IMR-90 (cell line): ENCODE measurements at regions not wholly inside any gene's neighbourhood (a gene's known extent, or its start where the extent isn't known, plus 50 kb on each side); places are given as distances from the start of the nearest gene placed in this dataset.

ENCODE experiments used
- ATAC-seq: fragments of 200-7000 bp; cut with Tn5 transposase; 2 replicates; pipeline ENCODE4 v1.9.1; 2020; ENCODE audit warnings: low read depth, mild to moderate bottlenecking, moderate library complexity
- BruUV-seq: library from RNA; stranded (reverse); fragments of 400-500 nt; replicated peaks from 2 replicates; lab custom pipeline; 2021; lab: Mats Ljungman, UMichigan
- CTCF ChIA-PET: fragments of 300-600 bp; formaldehyde crosslinking; extraction: SDS; loops from one replicate; lab custom pipeline; 2021; ENCODE audit warnings: antibody characterized with exemption; lab: Yijun Ruan, JAX
- POLR2A ChIA-PET: fragments of 300-600 bp; sonication (Branson Sonifier 250); formaldehyde crosslinking; loops from one replicate; lab custom pipeline; 2022; ENCODE audit warnings: antibody characterized with exemption; ENCODE audit not compliant: unreplicated experiment; lab: Charles Lee
- DNase-seq: peaks from one replicate; pipeline ENCODE4 v3.0.0; 2013
- H2AFZ ChIP-seq: replicated peaks from 2 replicates; pipeline ENCODE3; 2013; ENCODE audit warnings: low read length, mild to moderate bottlenecking; ENCODE audit not compliant: poor library complexity
- H2AK5ac ChIP-seq: 2 replicates; pipeline ENCODE4 v1.6.1; 2013; ENCODE audit warnings: low read depth, low read length, inconsistent platforms
- H2AK9ac ChIP-seq: replicated peaks from 2 replicates; pipeline ENCODE3; 2013; ENCODE audit warnings: mild to moderate bottlenecking, low read depth, low read length, moderate library complexity; ENCODE audit not compliant: poor library complexity
- H2BK120ac ChIP-seq: 2 replicates; pipeline ENCODE4 v1.6.1; 2013; ENCODE audit warnings: low read depth, low read length, inconsistent platforms
- H2BK15ac ChIP-seq: 3 replicates; pipeline ENCODE4 v1.6.1; 2013; ENCODE audit warnings: low read depth, low read length, inconsistent platforms
- H2BK20ac ChIP-seq: 2 replicates; pipeline ENCODE4 v1.6.1; 2013; ENCODE audit warnings: low read depth, mild to moderate bottlenecking, inconsistent platforms, low read length, moderate library complexity
- H2BK5ac ChIP-seq: 2 replicates; pipeline ENCODE4 v1.6.1; 2013; ENCODE audit warnings: mild to moderate bottlenecking, low read depth, low read length, inconsistent platforms; ENCODE audit not compliant: poor library complexity, severe bottlenecking
- H3K14ac ChIP-seq: replicated peaks from 2 replicates; pipeline ENCODE4 v1.6.1; 2013; ENCODE audit warnings: low read depth, low read length, inconsistent platforms
- H3K18ac ChIP-seq: 2 replicates; pipeline ENCODE4 v1.6.1; 2013; ENCODE audit warnings: low read depth, low read length, control low read depth
- H3K23ac ChIP-seq: 2 replicates; pipeline ENCODE4 v1.6.1; 2013; ENCODE audit warnings: low read depth, low read length, inconsistent platforms
- H3K27ac ChIP-seq: 2 replicates; pipeline ENCODE4 v1.5.1; 2013; ENCODE audit warnings: mild to moderate bottlenecking, control low read depth, low read length; ENCODE audit not compliant: insufficient read depth
- H3K27me3 ChIP-seq: 2 replicates; pipeline ENCODE4 v1.6.1; 2013; ENCODE audit warnings: low read length; ENCODE audit not compliant: control insufficient read depth, insufficient read depth
- H3K36me3 ChIP-seq: 2 replicates; pipeline ENCODE4 v1.6.1; 2013; ENCODE audit warnings: low read length, mixed read lengths; ENCODE audit not compliant: control insufficient read depth, insufficient read depth
- H3K4ac ChIP-seq: 2 replicates; pipeline ENCODE4 v1.6.1; 2013; ENCODE audit warnings: low read depth, low read length, inconsistent platforms
- H3K4me1 ChIP-seq: 2 replicates; pipeline ENCODE4 v1.6.1; 2013; ENCODE audit warnings: low read length, mixed read lengths; ENCODE audit not compliant: control insufficient read depth, insufficient read depth
- H3K4me2 ChIP-seq: 2 replicates; pipeline ENCODE4 v1.6.1; 2013; ENCODE audit warnings: low read depth, mild to moderate bottlenecking, control low read depth, low read length, moderate library complexity
- H3K4me3 ChIP-seq: 2 replicates; pipeline ENCODE4 v1.5.1; 2013; ENCODE audit warnings: low read depth, mild to moderate bottlenecking, control low read depth, low read length, moderate library complexity; ENCODE audit not compliant: insufficient read depth
- H3K56ac ChIP-seq: 2 replicates; pipeline ENCODE4 v1.6.1; 2013; ENCODE audit warnings: low read length, inconsistent platforms; ENCODE audit not compliant: insufficient read depth; ENCODE audit errors: extremely low read depth
- H3K79me1 ChIP-seq, 2 experiments: 2 replicates each; pipeline ENCODE4 v1.6.1; 2013; ENCODE audit warnings: low read length in 2 of 2, inconsistent platforms in 1 of 2, low read depth in 1 of 2
- H3K9ac ChIP-seq: 2 replicates; pipeline ENCODE4 v1.6.1; 2013; ENCODE audit warnings: low read depth, low read length, control low read depth
- H3K9me1 ChIP-seq: 2 replicates; pipeline ENCODE4 v1.6.1; 2013; ENCODE audit warnings: low read length, inconsistent platforms; ENCODE audit not compliant: insufficient read depth
- H3K9me3 ChIP-seq: 2 replicates; pipeline ENCODE4 v1.6.1; 2013; ENCODE audit warnings: low read length; ENCODE audit not compliant: control insufficient read depth, insufficient read depth
- H4K20me1 ChIP-seq: 2 replicates; pipeline ENCODE4 v1.6.1; 2013; ENCODE audit warnings: low read length, inconsistent platforms; ENCODE audit not compliant: insufficient read depth
- H4K5ac ChIP-seq: 2 replicates; pipeline ENCODE4 v1.6.1; 2013; ENCODE audit warnings: mild to moderate bottlenecking, low read depth, low read length, control low read depth
- H4K8ac ChIP-seq, 2 experiments: 2 replicates each; pipeline ENCODE4 v1.6.1; 2013; ENCODE audit warnings: low read depth in 2 of 2, low read length in 2 of 2, control low read depth in 1 of 2, inconsistent platforms in 1 of 2
- H4K91ac ChIP-seq: 2 replicates; pipeline ENCODE4 v1.6.1; 2013; ENCODE audit warnings: low read depth, low read length, inconsistent platforms; ENCODE audit not compliant: insufficient read depth
- BHLHE40 ChIP-seq: fragments of 150-350 bp; IDR thresholded peaks from 2 replicates; pipeline ENCODE4 v1.6.1; 2016; ENCODE audit warnings: mild to moderate bottlenecking, low read depth, low read length
- CEBPB ChIP-seq: IDR thresholded peaks from 2 replicates; pipeline ENCODE4 v1.6.1; 2012; ENCODE audit warnings: low read depth, low read length, improper control_type of control experiment
- CHD1 ChIP-seq: IDR thresholded peaks from 2 replicates; pipeline ENCODE4 v1.6.1; 2012; ENCODE audit warnings: low read depth, low read length, improper control_type of control experiment
- MAZ ChIP-seq: IDR thresholded peaks from 2 replicates; pipeline ENCODE4 v1.6.1; 2012; ENCODE audit warnings: low read depth, mild to moderate bottlenecking, low read length, improper control_type of control experiment, moderate library complexity, borderline replicate concordance
- RFX5 ChIP-seq: IDR thresholded peaks from 2 replicates; pipeline ENCODE4 v1.8.0; 2012; ENCODE audit warnings: low read depth, mild to moderate bottlenecking, low read length, moderate library complexity
- SMC3 ChIP-seq: fragments of 150-350 bp; IDR thresholded peaks from 2 replicates; pipeline ENCODE4 v1.6.1; 2016; ENCODE audit warnings: low read depth, mild to moderate bottlenecking, antibody characterized with exemption, low read length, moderate library complexity
- WGBS, 2 experiments: methylation state at CpG; one replicate each; pipeline versions ENCODE4 v1.1.5 to v1.1.7; 2013; ENCODE audit warnings: missing lambda C conversion rate in 2 of 2; ENCODE audit not compliant: insufficient read length in 1 of 2; ENCODE audit errors: extremely low coverage in 2 of 2; 5-methylcytosine and 5-hydroxymethylcytosine counted together
- dilution Hi-C: fragments of 300-500 bp; cut with HindIII; formaldehyde crosslinking; loops from one replicate; pipeline ENCODE4 v1.14.3; 2018; ENCODE audit warnings: low sequenced_read_pairs; ENCODE audit not compliant: unreplicated experiment
- in situ Hi-C: fragments of 300-500 bp; cut with MboI; formaldehyde crosslinking; loops from 3 replicates; pipeline ENCODE4 v1.14.3; 2019; ENCODE audit warnings: low sequenced_read_pairs, inconsistent platforms, mixed read lengths
- intact Hi-C: fragments of 100-400 bp; cut with micrococcal nuclease; formaldehyde crosslinking; loops from 2 replicates; pipeline ENCODE4 v1.10.0; 2022
- TF ChIP-seq, protein P1 (sequence below): fragments of 150-350 bp; IDR thresholded peaks from 2 replicates; pipeline ENCODE4 v1.6.1; 2017; ENCODE audit warnings: mild to moderate bottlenecking, antibody characterized with exemption, low read length, low read depth

DNA sequence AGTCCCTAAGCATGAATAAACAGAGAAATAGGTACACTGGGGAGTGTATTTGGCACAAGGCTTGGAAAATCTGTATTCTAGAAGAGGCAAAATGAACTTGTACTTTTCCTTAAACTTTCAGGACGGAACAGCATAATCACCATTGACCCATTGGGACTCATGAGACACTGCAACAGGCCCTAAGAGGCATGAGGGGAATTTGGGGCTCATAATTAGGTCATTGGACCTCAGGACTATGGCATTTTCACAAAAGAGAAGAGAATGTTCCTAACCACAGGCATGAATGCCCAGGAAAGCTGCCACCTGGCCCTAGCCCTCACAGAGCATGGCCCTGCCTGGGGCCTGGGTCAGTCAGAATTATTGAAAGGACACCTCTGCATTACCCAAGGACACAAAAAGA, 67.9 kb upstream of the PIK3C3 start:
- H3K27ac ChIP-seq, result no peak overlapping the region
- H2AK5ac ChIP-seq, result no peak overlapping the region
- no TSS peak for BruUV-seq
- H3K23ac ChIP-seq, result no peak overlapping the region
- H3K27me3 ChIP-seq, result peaks cover 4% of the 10 kb centered on the region
- no peak overlapping the region for H2BK120ac ChIP-seq
- H3K4me2 ChIP-seq, result no peak overlapping the region
- H2AK9ac ChIP-seq, result no peak overlapping the region
- H3K9ac ChIP-seq, result no peak overlapping the region
- H3K4me1 ChIP-seq, result no peaks in the 10 kb centered on the region
- no peak for TF ChIP-seq RFX5
- no peak for TF ChIP-seq SMC3
- TF ChIP-seq, protein P1, sequence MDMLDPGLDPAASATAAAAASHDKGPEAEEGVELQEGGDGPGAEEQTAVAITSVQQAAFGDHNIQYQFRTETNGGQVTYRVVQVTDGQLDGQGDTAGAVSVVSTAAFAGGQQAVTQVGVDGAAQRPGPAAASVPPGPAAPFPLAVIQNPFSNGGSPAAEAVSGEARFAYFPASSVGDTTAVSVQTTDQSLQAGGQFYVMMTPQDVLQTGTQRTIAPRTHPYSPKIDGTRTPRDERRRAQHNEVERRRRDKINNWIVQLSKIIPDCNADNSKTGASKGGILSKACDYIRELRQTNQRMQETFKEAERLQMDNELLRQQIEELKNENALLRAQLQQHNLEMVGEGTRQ, result no peak
- TF ChIP-seq MAZ, result no peak
- TF ChIP-seq CHD1, result no peak
- no peak for TF ChIP-seq CEBPB
- no peak for TF ChIP-seq BHLHE40
- no peak overlapping the region for H3K56ac ChIP-seq
- H2BK20ac ChIP-seq, result no peak overlapping the region
- no peak overlapping the region for H3K4me3 ChIP-seq
- H2BK5ac ChIP-seq, result no peak overlapping the region
- no peak overlapping the region for H3K18ac ChIP-seq
- H4K5ac ChIP-seq, result no peak overlapping the region
- no peak for DNase-seq
- H4K8ac ChIP-seq, result no peak overlapping the region
- no peaks in the 10 kb centered on the region for H4K20me1 ChIP-seq
- H3K36me3 ChIP-seq, result no peaks in the 10 kb centered on the region
- H3K79me1 ChIP-seq, result no peaks in the 10 kb centered on the region
- no peak overlapping the region for H2AFZ ChIP-seq
- no peak for ATAC-seq
- intact Hi-C loops, result no loop called here
- H3K9me3 ChIP-seq, result no peaks in the 10 kb centered on the region
- in situ Hi-C loops, result no loop called here
- CTCF ChIA-PET, result no interaction called here
- WGBS, 2 experiments, result no CpG with 5 or more reads among the region's 1 CpG
- H4K91ac ChIP-seq, result no peak overlapping the region
- dilution Hi-C loops, result no loop called here
- no peak overlapping the region for H2BK15ac ChIP-seq
- no peaks in the 10 kb centered on the region for H3K9me1 ChIP-seq
- H3K4ac ChIP-seq, result no peak overlapping the region
- POLR2A ChIA-PET, result no interaction called here
- no peak overlapping the region for H3K14ac ChIP-seq
